Upper lobe of right lung (tissue), 1 donor: ENCODE measurements at regions not wholly inside any gene's neighbourhood (a gene's known extent, or its start where the extent isn't known, plus 50 kb on each side); places are given as distances from the start of the nearest gene placed in this dataset.

Source experiments
- ATAC-seq: fragments of 200-7000 bp; cut with Tn5 transposase; one replicate; pipeline ENCODE4 v1.9.1; 2020; ENCODE audit warnings: mild to moderate bottlenecking, moderate library complexity
- DNase-seq: peaks from one replicate; pipeline ENCODE4 v3.0.0-alpha.2; 2020
- H3K27ac ChIP-seq: fragments of 200-600 bp; one replicate; pipeline ENCODE4 v1.8.0; 2022
- H3K27me3 ChIP-seq: fragments of 200-600 bp; one replicate; pipeline ENCODE4 v1.8.0; 2022; ENCODE audit warnings: mild to moderate bottlenecking
- H3K36me3 ChIP-seq: fragments of 200-600 bp; one replicate; pipeline ENCODE4 v1.8.0; 2022
- H3K4me1 ChIP-seq: fragments of 200-600 bp; one replicate; pipeline ENCODE4 v1.8.0; 2022
- H3K4me3 ChIP-seq: fragments of 200-600 bp; one replicate; pipeline ENCODE4 v1.8.0; 2022; ENCODE audit warnings: mild to moderate bottlenecking
- H3K9me3 ChIP-seq: fragments of 200-600 bp; one replicate; pipeline ENCODE4 v1.8.0; 2022
- intact Hi-C: fragments of 100-400 bp; cut with DNase I; formaldehyde crosslinking; loops from one replicate; pipeline ENCODE4 v1.11.0; 2022
- TF ChIP-seq, protein P1 (sequence below): fragments of 200-600 bp; IDR thresholded peaks from one replicate; pipeline ENCODE4 v1.8.0; 2022; ENCODE audit warnings: antibody characterized with exemption
- donor health status: DM: no; HTN: yes; CAD: no; lungs with severe emphysema.

DNA sequence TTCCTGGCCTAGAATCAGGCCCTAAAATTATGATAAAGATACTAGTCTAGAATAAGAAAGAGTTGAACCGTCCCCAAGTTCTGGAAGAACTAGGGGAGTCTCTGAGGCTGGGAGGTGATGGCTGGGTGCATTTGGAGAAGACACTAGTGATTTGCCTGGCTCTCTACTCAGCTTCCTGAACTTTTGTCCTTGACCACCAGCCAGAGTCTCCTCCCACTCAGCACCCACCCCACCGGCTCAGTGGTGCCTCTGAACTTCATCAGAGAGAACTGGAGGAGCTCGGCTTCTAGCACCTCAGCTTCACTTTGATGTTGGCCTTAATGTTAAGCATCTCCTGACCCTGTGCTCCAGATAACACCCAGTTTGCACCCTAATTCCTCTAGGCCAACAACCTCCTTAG, 73.0 kb downstream of the PERP start:
- ATAC-seq (no peak), DNase-seq (no peak)
- no peaks in the 10 kb centered on the region for H3K4me1 ChIP-seq
- intact Hi-C loops: no loop called here
- H3K27ac ChIP-seq: no peak overlapping the region
- no peaks in the 10 kb centered on the region for H3K27me3 ChIP-seq
- TF ChIP-seq, protein P1, sequence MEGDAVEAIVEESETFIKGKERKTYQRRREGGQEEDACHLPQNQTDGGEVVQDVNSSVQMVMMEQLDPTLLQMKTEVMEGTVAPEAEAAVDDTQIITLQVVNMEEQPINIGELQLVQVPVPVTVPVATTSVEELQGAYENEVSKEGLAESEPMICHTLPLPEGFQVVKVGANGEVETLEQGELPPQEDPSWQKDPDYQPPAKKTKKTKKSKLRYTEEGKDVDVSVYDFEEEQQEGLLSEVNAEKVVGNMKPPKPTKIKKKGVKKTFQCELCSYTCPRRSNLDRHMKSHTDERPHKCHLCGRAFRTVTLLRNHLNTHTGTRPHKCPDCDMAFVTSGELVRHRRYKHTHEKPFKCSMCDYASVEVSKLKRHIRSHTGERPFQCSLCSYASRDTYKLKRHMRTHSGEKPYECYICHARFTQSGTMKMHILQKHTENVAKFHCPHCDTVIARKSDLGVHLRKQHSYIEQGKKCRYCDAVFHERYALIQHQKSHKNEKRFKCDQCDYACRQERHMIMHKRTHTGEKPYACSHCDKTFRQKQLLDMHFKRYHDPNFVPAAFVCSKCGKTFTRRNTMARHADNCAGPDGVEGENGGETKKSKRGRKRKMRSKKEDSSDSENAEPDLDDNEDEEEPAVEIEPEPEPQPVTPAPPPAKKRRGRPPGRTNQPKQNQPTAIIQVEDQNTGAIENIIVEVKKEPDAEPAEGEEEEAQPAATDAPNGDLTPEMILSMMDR: no peak
- H3K4me3 ChIP-seq: no peak overlapping the region
- no peaks in the 10 kb centered on the region for H3K36me3 ChIP-seq
- H3K9me3 ChIP-seq: no peaks in the 10 kb centered on the region

GRCh38 chr6:138035070-138035469, 72.1 kb downstream of the PERP start:
- Histone ChIP-seq H3K27ac (no peak overlapping the region), H3K4me3 (no peak overlapping the region), H3K36me3 (no peaks in the 10 kb centered on the region), H3K9me3 (no peaks in the 10 kb centered on the region), H3K4me1 (no peaks in the 10 kb centered on the region), H3K27me3 (no peaks in the 10 kb centered on the region)
- no peak for DNase-seq
- ATAC-seq: no peak
- intact Hi-C loops: no loop called here
- TF ChIP-seq, protein P1: no peak

DNA sequence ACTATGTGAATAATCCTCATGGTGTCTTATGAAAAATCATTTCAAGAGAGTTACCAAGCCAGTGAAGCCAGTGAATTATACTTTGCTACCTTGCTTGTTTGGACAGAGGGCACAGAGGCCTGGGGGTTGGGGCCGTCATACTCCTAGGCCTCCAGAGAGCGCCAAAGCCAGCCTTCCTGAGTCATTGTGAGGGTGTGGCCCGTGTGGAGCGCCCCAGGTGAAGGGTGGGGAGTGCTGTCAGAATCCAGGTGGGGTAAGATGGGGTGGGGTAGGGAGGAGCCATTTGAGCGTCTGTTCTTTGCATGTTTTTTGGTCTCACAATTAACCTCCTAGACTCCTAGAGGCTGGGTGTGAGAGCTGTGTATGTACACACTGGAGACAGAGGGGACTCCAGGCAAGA, 71.1 kb downstream of the PERP start:
- H3K27ac ChIP-seq: no peak overlapping the region
- TF ChIP-seq, protein P1: no peak
- no peaks in the 10 kb centered on the region for H3K9me3 ChIP-seq
- no peak overlapping the region for H3K4me3 ChIP-seq
- H3K4me1 ChIP-seq: no peaks in the 10 kb centered on the region
- no peak for ATAC-seq
- H3K36me3 ChIP-seq: no peaks in the 10 kb centered on the region
- DNase-seq: no peak
- intact Hi-C loops: no loop called here
- H3K27me3 ChIP-seq: no peaks in the 10 kb centered on the region

GRCh38 chr6:138037009-138037504, 70.2 kb downstream of the PERP start:
- ATAC-seq (no peak), DNase-seq (no peak)
- Histone ChIP-seq H3K27ac (no peak overlapping the region), H3K4me1 (no peaks in the 10 kb centered on the region), H3K4me3 (no peak overlapping the region), H3K36me3 (no peaks in the 10 kb centered on the region), H3K27me3 (no peaks in the 10 kb centered on the region), H3K9me3 (no peaks in the 10 kb centered on the region)
- intact Hi-C loops: no loop called here
- TF ChIP-seq, protein P1: no peak

DNA sequence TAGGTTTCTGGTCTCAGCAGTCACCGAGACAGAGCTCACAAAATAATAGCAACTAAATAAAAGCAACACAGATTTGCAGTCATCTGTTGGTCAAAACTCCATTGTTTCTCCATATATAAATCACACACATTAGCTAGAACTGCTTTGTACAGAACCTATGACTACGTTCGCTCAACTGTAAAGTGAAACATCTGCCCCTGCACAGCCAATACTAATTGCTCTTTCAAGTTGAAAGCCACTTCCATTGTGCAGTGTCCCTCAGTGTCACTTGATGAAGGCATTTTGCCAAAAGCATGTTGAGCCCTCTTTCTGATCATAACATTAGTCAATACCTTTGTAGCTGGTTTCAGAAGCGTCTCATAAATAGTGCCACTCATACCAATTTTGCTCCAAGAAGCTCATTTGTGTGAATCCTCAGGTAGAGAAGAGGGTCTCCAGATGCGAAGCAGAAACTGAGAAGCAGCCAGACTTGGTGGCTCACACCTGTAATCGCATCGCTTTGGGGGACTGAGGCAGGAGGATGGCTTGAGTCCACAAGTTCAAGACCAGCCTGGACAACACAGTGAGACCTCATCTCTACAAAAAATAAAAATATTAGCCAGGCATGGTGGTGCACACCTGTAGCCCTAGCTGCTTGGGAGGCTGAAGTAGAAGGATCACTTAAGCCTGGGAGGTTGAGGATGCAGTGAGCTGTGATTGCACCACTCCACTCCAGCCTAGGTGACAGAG, 68.9 kb downstream of the PERP start:
- no peak for DNase-seq
- H3K9me3 ChIP-seq: no peaks in the 10 kb centered on the region
- H3K4me3 ChIP-seq: no peak overlapping the region
- TF ChIP-seq, protein P1: no peak
- no peaks in the 10 kb centered on the region for H3K27me3 ChIP-seq
- H3K36me3 ChIP-seq: no peaks in the 10 kb centered on the region
- H3K4me1 ChIP-seq: no peaks in the 10 kb centered on the region
- intact Hi-C loops: no loop called here
- H3K27ac ChIP-seq: no peak overlapping the region
- no peak for ATAC-seq
